PFSK-1 (cell line): ENCODE measurements at regions not wholly inside any gene's neighbourhood (a gene's known extent, or its start where the extent isn't known, plus 50 kb on each side); places are given as distances from the start of the nearest gene placed in this dataset.

Experiments
- POLR2AphosphoS5 ChIP-seq: IDR thresholded peaks from 2 replicates; pipeline ENCODE4 v1.6.1; 2012; ENCODE audit warnings: low read depth, mild to moderate bottlenecking, control low read depth, low read length, moderate library complexity
- TAF1 ChIP-seq: IDR thresholded peaks from 2 replicates; pipeline ENCODE4 v1.6.1; 2012; ENCODE audit warnings: low read length, control low read depth, borderline replicate concordance; ENCODE audit not compliant: insufficient read depth

DNA sequence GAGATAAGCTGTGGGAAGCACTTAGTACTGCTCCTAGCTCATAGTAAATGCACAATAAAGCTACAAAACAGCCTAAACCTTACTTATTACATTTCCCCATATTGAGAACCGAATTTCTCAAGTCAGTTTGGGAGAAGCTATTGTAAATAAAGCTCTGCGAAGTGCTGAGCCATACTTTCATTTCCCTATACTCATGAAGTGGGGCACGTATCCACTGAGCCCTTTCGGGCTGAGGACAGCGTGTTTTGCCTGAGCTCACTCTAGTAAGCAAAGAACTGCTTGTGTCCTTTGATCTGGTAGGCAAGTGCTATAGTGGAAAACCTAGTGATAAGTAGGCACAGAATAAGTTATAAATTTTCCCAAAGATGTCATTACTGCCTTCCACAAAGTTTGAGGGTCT lies 165.0 kb downstream of the RSL24D1 start:
- TF ChIP-seq POLR2AphosphoS5 (no peak), TAF1 (no peak)
